ENCODE measurements at regions not wholly inside any gene's neighbourhood (a gene's known extent, or its start where the extent isn't known, plus 50 kb on each side); places are given as distances from the start of the nearest gene placed in this dataset.

DNA sequence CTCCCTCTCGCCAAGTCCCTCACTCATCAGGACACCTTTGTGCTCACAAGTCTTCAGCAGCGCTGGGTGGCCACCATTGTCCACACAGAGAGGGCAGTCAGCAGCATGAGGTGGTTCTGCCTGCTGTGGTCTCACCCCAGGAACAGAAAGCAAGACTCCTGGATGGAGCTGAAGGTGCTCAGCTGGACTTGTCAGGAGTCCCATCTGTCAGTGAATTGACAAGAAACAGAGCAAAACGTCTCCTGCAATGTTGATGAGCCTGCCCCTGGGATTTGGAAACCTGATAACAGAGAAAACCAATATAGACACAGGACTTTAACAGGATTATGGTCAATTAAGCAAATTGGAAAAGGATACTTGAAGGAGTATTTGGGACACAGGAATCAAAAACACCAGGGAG, 122.2 kb upstream of the PRSS58 start:
- no CpG with 5 or more reads among the region's 3 CpGs for WGBS (ENCODE audit: insufficient coverage)

GRCh38 chr7:142379201-142379885, 121.5 kb upstream of the PRSS58 start:
- 80% methylated on average over 2 of the region's 6 CpGs for WGBS (ENCODE audit: insufficient coverage)
- Histone ChIP-seq H3K9me3 (replicated peaks; ENCODE audit: control insufficient read depth, low read depth, low read length) (no peaks in the 10 kb centered on the region), H3K27ac (ENCODE audit: low read length) (no peak overlapping the region), H3K27me3 (ENCODE audit: control insufficient read depth, insufficient read depth, low read length) (no peaks in the 10 kb centered on the region), H3K4me1 (ENCODE audit: control insufficient read depth, insufficient read depth, low read length) (peaks cover under 1% of the 10 kb centered on the region), H3K36me3 (ENCODE audit: control insufficient read depth, insufficient read depth, low read length) (no peaks in the 10 kb centered on the region), H3K4me3 (ENCODE audit: low read length) (no peak overlapping the region)
- DNase-seq, result no peak

More for the DNA sequence above, 122.2 kb upstream of the PRSS58 start:
- Histone ChIP-seq H3K36me3 (ENCODE audit: control insufficient read depth, insufficient read depth, low read length) (no peaks in the 10 kb centered on the region), H3K4me1 (ENCODE audit: control insufficient read depth, insufficient read depth, low read length) (peaks cover 5% of the 10 kb centered on the region), H3K4me3 (ENCODE audit: low read length) (no peak overlapping the region), H3K27me3 (ENCODE audit: control insufficient read depth, insufficient read depth, low read length) (no peaks in the 10 kb centered on the region), H3K27ac (ENCODE audit: low read length) (no peak overlapping the region), H3K9me3 (replicated peaks; ENCODE audit: control insufficient read depth, low read depth, low read length) (no peaks in the 10 kb centered on the region)
- no peak for DNase-seq

DNA sequence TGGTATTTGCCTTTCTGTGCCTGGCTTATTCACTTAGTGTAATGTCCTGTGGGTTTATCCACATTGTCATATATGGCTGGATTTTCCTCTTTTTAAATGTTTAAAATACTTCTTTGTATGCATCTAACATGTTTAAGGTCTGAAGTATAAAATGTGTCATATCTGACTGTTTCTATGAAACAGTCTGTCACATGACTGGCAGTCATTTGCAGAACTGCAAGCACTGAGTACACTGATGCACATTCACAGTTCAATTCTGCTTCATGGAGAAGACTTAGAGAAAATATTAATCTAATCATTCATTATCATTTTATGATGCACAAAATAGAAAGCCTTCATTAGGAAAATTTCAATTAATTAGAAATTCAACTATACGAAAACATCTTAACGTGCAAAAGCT, 119.7 kb upstream of the PRSS58 start:
- no peak overlapping the region for H3K4me3 ChIP-seq (ENCODE audit: low read length)
- H3K36me3 ChIP-seq (ENCODE audit: control insufficient read depth, insufficient read depth, low read length), result no peaks in the 10 kb centered on the region
- DNase-seq, result no peak
- no CpG with 5 or more reads among the region's 2 CpGs for WGBS (ENCODE audit: insufficient coverage)
- no peak overlapping the region for H3K27ac ChIP-seq (ENCODE audit: low read length)
- H3K9me3 ChIP-seq (replicated peaks; ENCODE audit: control insufficient read depth, low read depth, low read length), result no peaks in the 10 kb centered on the region
- no peaks in the 10 kb centered on the region for H3K4me1 ChIP-seq (ENCODE audit: control insufficient read depth, insufficient read depth, low read length)
- H3K27me3 ChIP-seq (ENCODE audit: control insufficient read depth, insufficient read depth, low read length), result no peaks in the 10 kb centered on the region

DNA sequence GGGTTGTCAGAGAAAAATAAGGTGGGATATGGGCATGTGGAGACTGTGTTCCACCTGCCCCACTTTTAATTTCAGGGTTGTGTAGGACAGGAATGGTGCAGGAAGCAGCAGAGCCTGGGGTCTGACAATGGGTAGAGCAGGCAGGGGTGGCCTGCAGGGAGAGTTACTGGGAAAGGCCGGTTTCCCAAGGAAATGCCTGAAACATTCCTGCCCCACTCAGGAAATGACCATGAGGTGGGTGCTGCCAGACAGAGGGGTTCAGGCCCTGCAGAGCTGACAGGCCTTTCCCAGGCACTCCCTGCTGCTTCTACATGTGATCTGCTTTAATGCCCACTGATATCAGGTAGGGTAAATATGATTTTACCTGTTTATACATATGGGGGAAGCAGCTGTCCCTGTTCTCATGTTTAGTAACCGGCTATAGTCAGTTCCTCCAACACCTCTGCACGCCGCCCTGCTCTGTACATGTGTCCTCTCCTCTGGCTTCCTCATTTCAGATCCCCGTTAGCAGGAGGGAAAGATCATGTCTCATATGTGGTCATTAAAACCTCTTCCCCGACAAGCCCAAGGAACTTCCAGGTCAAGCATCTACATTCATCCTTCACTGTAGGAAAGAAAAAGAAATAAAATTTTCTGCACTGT, 118.6 kb upstream of the PRSS58 start:
- no peak overlapping the region for H3K27ac ChIP-seq (ENCODE audit: low read length)
- whole genome bisulfite sequencing (ENCODE audit: insufficient coverage), result 38% methylated on average over 4 of the region's 6 CpGs
- H3K27me3 ChIP-seq (ENCODE audit: control insufficient read depth, insufficient read depth, low read length), result no peaks in the 10 kb centered on the region
- H3K9me3 ChIP-seq (replicated peaks; ENCODE audit: control insufficient read depth, low read depth, low read length), result no peaks in the 10 kb centered on the region
- no peaks in the 10 kb centered on the region for H3K4me1 ChIP-seq (ENCODE audit: control insufficient read depth, insufficient read depth, low read length)
- H3K4me3 ChIP-seq (ENCODE audit: low read length), result no peak overlapping the region
- no peak for DNase-seq
- H3K36me3 ChIP-seq (ENCODE audit: control insufficient read depth, insufficient read depth, low read length), result no peaks in the 10 kb centered on the region

DNA sequence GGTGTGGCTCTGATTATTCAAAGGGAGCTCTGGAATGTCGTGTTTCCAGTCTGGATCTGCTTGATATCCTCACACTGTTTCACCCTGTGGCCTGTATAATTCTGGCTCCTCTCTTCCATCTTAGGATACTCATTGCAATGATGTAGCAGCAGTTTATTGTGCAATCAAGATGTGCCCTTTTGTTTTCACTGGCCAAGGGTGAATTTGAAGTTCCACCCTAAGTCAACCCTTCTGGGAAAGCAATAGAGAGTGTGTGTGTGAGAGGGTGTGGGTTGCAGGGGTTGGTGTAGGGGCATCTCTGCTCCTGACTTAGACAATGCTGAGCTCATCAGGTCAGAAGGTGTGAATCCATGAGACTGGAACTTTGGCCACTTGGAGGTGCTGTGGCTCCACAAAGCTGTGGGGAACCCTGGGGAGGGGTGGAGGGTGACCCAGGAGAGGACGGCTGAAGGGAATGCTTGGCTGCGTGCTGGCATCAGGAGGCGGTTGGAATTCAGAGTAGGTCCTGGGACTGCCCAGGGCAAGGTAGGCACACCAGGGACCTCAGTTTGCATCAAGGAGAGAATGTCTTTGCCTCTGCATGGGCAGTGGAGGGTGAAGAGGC, 118.0 kb upstream of the PRSS58 start:
- Histone ChIP-seq H3K27ac (ENCODE audit: low read length) (no peak overlapping the region), H3K4me1 (ENCODE audit: control insufficient read depth, insufficient read depth, low read length) (no peaks in the 10 kb centered on the region), H3K9me3 (replicated peaks; ENCODE audit: control insufficient read depth, low read depth, low read length) (no peaks in the 10 kb centered on the region), H3K4me3 (ENCODE audit: low read length) (no peak overlapping the region), H3K27me3 (ENCODE audit: control insufficient read depth, insufficient read depth, low read length) (no peaks in the 10 kb centered on the region), H3K36me3 (ENCODE audit: control insufficient read depth, insufficient read depth, low read length) (no peaks in the 10 kb centered on the region)
- no peak for DNase-seq
- WGBS (ENCODE audit: insufficient coverage), result 36% methylated on average over 3 of the region's 4 CpGs

DNA sequence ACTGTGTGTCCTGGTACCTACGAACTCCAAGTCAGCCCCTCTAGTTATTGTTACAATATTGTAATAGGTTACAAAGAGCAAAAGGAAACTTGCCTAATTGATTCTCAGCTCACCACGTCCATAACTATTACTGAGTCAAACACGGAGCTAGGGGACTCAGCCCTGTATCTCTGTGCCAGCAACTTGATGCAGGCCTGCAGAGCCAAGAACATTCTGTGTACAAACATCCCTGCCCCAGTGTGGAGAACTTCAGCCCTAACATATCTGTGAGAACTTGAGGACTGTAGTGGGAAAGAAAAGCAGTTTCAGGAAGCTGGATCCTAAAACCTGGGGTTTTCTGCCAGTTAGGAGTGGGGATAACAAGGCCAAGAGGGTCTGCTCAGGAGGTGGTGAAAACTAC, 114.9 kb upstream of the PRSS58 start:
- Histone ChIP-seq H3K4me1 (ENCODE audit: control insufficient read depth, insufficient read depth, low read length) (no peaks in the 10 kb centered on the region), H3K9me3 (replicated peaks; ENCODE audit: control insufficient read depth, low read depth, low read length) (peaks cover 7% of the 10 kb centered on the region), H3K4me3 (ENCODE audit: low read length) (no peak overlapping the region), H3K27ac (ENCODE audit: low read length) (no peak overlapping the region), H3K27me3 (ENCODE audit: control insufficient read depth, insufficient read depth, low read length) (no peaks in the 10 kb centered on the region), H3K36me3 (ENCODE audit: control insufficient read depth, insufficient read depth, low read length) (no peaks in the 10 kb centered on the region)
- no peak for DNase-seq
- WGBS (ENCODE audit: insufficient coverage), result 80% methylated on average over 1 of the region's 3 CpGs

GRCh38 chr7:142371586-142372377, 113.9 kb upstream of the PRSS58 start:
- H3K4me3 ChIP-seq (ENCODE audit: low read length), result no peak overlapping the region
- H3K9me3 ChIP-seq (replicated peaks; ENCODE audit: control insufficient read depth, low read depth, low read length), result peaks cover 11% of the 10 kb centered on the region
- no peak overlapping the region for H3K27ac ChIP-seq (ENCODE audit: low read length)
- no peak for DNase-seq
- no peaks in the 10 kb centered on the region for H3K4me1 ChIP-seq (ENCODE audit: control insufficient read depth, insufficient read depth, low read length)
- H3K36me3 ChIP-seq (ENCODE audit: control insufficient read depth, insufficient read depth, low read length), result no peaks in the 10 kb centered on the region
- H3K27me3 ChIP-seq (ENCODE audit: control insufficient read depth, insufficient read depth, low read length), result no peaks in the 10 kb centered on the region
- 100% methylated on average over 1 of the region's 4 CpGs for WGBS (ENCODE audit: insufficient coverage)

DNA sequence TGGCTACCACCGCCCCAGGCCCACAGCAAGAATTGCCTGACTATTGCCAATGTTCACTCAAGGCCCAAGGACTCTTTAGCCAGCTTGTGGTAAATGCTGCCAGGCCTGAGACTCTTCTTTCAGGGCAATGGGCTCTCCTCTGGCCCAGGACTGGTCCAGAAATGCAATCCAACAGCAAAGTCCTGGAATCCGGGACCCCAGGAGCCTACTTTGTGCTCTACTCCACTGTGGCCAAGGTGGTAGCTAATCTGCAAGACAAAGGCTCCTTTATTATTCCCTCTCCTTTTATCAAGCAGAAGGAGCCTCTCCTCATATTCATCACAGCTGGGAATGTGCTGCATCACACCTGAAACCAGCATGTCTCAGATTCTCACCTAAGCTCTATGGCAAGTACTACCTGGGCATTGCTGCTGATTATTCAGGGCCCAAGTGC, 107.6 kb upstream of the PRSS58 start:
- no peaks in the 10 kb centered on the region for H3K36me3 ChIP-seq (ENCODE audit: control insufficient read depth, insufficient read depth, low read length)
- DNase-seq, result no peak
- H3K4me1 ChIP-seq (ENCODE audit: control insufficient read depth, insufficient read depth, low read length), result no peaks in the 10 kb centered on the region
- H3K9me3 ChIP-seq (replicated peaks; ENCODE audit: control insufficient read depth, low read depth, low read length), result peaks cover 11% of the 10 kb centered on the region
- H3K27ac ChIP-seq (ENCODE audit: low read length), result no peak overlapping the region
- no peaks in the 10 kb centered on the region for H3K27me3 ChIP-seq (ENCODE audit: control insufficient read depth, insufficient read depth, low read length)
- H3K4me3 ChIP-seq (ENCODE audit: low read length), result no peak overlapping the region
- 84% methylated on average over 2 of the region's 2 CpGs for WGBS (ENCODE audit: insufficient coverage)

DNA sequence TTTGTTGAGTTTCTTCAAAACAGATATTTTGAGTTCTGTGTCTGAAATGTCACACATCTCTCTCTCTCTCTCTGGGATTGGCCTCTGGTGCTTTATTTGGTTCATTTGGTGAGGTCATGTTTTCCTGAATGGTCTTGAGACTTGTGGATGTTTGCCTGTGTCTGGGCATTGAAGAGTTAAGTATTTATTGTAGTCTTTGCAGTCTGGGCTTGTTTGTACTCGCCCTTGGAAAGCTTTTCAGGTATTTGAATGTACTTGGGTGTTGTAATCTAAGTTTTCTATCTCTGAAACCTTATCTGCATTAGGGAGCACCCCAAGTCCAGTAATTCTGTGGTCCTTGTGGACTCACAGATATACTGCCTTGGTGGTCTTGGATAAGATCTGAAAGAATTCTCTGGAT, 106.7 kb upstream of the PRSS58 start:
- Histone ChIP-seq H3K4me1 (ENCODE audit: control insufficient read depth, insufficient read depth, low read length) (no peaks in the 10 kb centered on the region), H3K4me3 (ENCODE audit: low read length) (no peak overlapping the region), H3K36me3 (ENCODE audit: control insufficient read depth, insufficient read depth, low read length) (no peaks in the 10 kb centered on the region), H3K27ac (ENCODE audit: low read length) (no peak overlapping the region), H3K27me3 (ENCODE audit: control insufficient read depth, insufficient read depth, low read length) (no peaks in the 10 kb centered on the region), H3K9me3 (replicated peaks; ENCODE audit: control insufficient read depth, low read depth, low read length) (peaks cover 11% of the 10 kb centered on the region)
- no peak for DNase-seq
- no CpG with 5 or more reads among the region's 1 CpG for WGBS (ENCODE audit: insufficient coverage)

DNA sequence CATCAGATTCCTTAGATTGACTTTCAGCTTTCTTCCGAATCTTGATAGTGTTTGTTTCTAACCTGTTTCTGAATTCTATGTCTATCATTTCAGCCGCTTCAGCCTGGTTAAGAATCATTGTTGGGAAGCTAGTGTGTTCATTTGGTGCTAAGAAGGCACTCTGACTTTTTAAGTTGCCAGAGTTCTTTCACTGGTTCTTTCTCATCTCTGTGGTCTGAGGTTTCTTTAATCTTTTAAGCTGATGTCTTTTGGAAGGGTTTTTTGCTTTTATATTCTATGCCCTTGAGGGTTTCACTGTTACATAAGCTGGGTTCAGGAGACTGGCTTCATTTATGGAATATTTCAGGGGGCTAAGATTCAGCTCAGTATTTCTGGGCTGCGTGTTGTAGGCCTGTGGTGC, 104.5 kb upstream of the PRSS58 start:
- no peak for DNase-seq
- no CpG with 5 or more reads among the region's 3 CpGs for WGBS (ENCODE audit: insufficient coverage)
- Histone ChIP-seq H3K9me3 (replicated peaks; ENCODE audit: control insufficient read depth, low read depth, low read length) (peaks cover under 1% of the 10 kb centered on the region), H3K27ac (ENCODE audit: low read length) (no peak overlapping the region), H3K4me3 (ENCODE audit: low read length) (no peak overlapping the region), H3K4me1 (ENCODE audit: control insufficient read depth, insufficient read depth, low read length) (no peaks in the 10 kb centered on the region), H3K27me3 (ENCODE audit: control insufficient read depth, insufficient read depth, low read length) (no peaks in the 10 kb centered on the region), H3K36me3 (ENCODE audit: control insufficient read depth, insufficient read depth, low read length) (no peaks in the 10 kb centered on the region)

Measured in muscle of leg (tissue), 3 donors.